ENCODE measurements at regions not wholly inside any gene's neighbourhood (a gene's known extent, or its start where the extent isn't known, plus 50 kb on each side); places are given as distances from the start of the nearest gene placed in this dataset.

DNA sequence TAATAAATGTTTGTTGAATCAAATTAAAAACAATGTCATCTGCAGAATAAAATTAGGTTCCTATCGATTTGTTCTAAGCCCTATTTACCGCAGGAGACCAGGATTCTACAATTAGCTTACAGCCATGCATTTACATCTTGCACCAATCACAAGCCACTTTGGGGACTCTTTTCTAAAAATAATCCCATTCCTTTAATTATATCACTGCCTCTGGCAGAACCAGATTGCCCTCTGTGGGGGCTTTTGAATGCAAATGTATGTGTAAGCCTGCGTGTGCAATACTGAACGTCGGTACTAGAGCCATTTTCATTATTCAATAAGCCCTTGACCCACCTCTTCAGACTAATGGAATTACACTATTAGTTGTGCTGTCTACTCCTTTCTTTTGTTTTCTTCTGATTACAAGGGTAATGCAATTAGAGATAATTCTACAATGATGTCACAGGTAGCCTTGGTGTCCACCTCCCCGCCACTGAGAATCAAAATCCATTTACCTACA lies 391.3 kb upstream of the XYLT1 start:
- POLR2A ChIA-PET: no interaction called here
- CTCF ChIA-PET: no interaction called here
- TF ChIP-seq ZBTB6 (tag by site-specific recombination; IDR thresholded peaks at IDR 0.05): no peak
- no peak for TF ChIP-seq MEIS1 (CRISPR knock-in tag; IDR thresholded peaks at IDR 0.05; ENCODE audit: borderline replicate concordance)
- TF ChIP-seq ZBTB8A (tag by site-specific recombination; IDR thresholded peaks at IDR 0.05): no peak
- no peak for TF ChIP-seq SP3 (tag by site-specific recombination; IDR thresholded peaks at IDR 0.05)
- no peak for TF ChIP-seq ZNF394 (tag by site-specific recombination; IDR thresholded peaks at IDR 0.05; ENCODE audit: borderline replicate concordance)
- no peak for TF ChIP-seq ZNF600 (tag by site-specific recombination; IDR thresholded peaks at IDR 0.05)
- TF ChIP-seq IKZF3 (tag by site-specific recombination; IDR thresholded peaks at IDR 0.05): no peak
- TF ChIP-seq, protein P1, sequence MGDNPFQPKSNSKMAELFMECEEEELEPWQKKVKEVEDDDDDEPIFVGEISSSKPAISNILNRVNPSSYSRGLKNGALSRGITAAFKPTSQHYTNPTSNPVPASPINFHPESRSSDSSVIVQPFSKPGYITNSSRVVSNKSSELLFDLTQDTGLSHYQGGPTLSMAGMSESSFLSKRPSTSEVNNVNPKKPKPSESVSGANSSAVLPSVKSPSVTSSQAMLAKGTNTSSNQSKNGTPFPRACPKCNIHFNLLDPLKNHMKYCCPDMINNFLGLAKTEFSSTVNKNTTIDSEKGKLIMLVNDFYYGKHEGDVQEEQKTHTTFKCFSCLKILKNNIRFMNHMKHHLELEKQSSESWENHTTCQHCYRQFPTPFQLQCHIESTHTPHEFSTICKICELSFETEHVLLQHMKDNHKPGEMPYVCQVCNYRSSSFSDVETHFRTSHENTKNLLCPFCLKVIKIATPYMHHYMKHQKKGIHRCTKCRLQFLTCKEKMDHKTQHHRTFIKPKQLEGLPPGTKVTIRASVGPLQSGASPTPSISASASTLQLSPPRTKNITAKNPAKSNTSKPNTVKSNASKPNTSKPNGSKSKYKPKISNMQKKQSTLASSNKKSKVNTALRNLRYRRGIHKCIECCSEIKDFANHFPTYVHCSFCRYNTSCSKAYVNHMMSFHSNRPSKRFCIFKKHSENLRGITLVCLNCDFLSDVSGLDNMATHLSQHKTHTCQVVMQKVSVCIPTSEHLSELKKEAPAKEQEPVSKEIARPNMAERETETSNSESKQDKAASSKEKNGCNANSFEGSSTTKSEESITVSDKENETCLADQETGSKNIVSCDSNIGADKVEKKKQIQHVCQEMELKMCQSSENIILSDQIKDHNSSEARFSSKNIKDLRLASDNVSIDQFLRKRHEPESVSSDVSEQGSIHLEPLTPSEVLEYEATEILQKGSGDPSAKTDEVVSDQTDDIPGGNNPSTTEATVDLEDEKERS (tag by site-specific recombination; IDR thresholded peaks at IDR 0.05): no peak
- TF ChIP-seq HOXA7 (CRISPR knock-in tag; IDR thresholded peaks at IDR 0.05; ENCODE audit: borderline replicate concordance): no peak
- TF ChIP-seq, protein P2, sequence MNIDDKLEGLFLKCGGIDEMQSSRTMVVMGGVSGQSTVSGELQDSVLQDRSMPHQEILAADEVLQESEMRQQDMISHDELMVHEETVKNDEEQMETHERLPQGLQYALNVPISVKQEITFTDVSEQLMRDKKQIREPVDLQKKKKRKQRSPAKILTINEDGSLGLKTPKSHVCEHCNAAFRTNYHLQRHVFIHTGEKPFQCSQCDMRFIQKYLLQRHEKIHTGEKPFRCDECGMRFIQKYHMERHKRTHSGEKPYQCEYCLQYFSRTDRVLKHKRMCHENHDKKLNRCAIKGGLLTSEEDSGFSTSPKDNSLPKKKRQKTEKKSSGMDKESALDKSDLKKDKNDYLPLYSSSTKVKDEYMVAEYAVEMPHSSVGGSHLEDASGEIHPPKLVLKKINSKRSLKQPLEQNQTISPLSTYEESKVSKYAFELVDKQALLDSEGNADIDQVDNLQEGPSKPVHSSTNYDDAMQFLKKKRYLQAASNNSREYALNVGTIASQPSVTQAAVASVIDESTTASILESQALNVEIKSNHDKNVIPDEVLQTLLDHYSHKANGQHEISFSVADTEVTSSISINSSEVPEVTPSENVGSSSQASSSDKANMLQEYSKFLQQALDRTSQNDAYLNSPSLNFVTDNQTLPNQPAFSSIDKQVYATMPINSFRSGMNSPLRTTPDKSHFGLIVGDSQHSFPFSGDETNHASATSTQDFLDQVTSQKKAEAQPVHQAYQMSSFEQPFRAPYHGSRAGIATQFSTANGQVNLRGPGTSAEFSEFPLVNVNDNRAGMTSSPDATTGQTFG (tag by site-specific recombination; IDR thresholded peaks at IDR 0.05; ENCODE audit: borderline replicate concordance): no peak
- no peak for TF ChIP-seq ZNF157 (tag by site-specific recombination; IDR thresholded peaks at IDR 0.05)
- no peak for TF ChIP-seq OSR2 (tag by site-specific recombination; IDR thresholded peaks at IDR 0.05)
- TF ChIP-seq ZNF223 (tag by site-specific recombination; IDR thresholded peaks at IDR 0.05): no peak
- TF ChIP-seq ZNF629 (tag by site-specific recombination; IDR thresholded peaks at IDR 0.05): no peak

GRCh38 chr16:17858061-17858460 lies 387.3 kb upstream of the XYLT1 start:
- Histone ChIP-seq H3K36me3 (ENCODE audit: control insufficient read depth in 2 of 2, insufficient read depth in 1 of 2, low read length in 2 of 2) (no peaks in the 10 kb centered on the region), H3K9me3 (ENCODE audit: control insufficient read depth, insufficient read depth, low read depth, low read length) (no peaks in the 10 kb centered on the region), H3K4me1 (ENCODE audit: control insufficient read depth, insufficient read depth, low read length) (no peaks in the 10 kb centered on the region), H3K4me3 (ENCODE audit: low read depth, low read length) (no peak overlapping the region), H3K27ac (ENCODE audit: extremely low read depth, low read depth, low read length) (no peak overlapping the region)
- ChIA-PET CTCF (no interaction called here), POLR2A (no interaction called here)
- TF ChIP-seq ZNF362 (tag by site-specific recombination; IDR thresholded peaks at IDR 0.05) (no peak), ZNF596 (tag by site-specific recombination; IDR thresholded peaks at IDR 0.05) (no peak), HOXD13 (CRISPR knock-in tag; IDR thresholded peaks at IDR 0.05; ENCODE audit: borderline replicate concordance) (no peak), ZNF274 (IDR thresholded peaks at IDR 0.05; ENCODE audit: low read length) (no peak), ZNF274 (tag by site-specific recombination; IDR thresholded peaks at IDR 0.05; ENCODE audit: borderline replicate concordance) (no peak), ZNF202 (tag by site-specific recombination; IDR thresholded peaks at IDR 0.05; ENCODE audit: borderline replicate concordance) (no peak), TRIM28 (IDR thresholded peaks at IDR 0.05; ENCODE audit: borderline replicate concordance, low read length) (no peak)
- TF ChIP-seq, protein P3, sequence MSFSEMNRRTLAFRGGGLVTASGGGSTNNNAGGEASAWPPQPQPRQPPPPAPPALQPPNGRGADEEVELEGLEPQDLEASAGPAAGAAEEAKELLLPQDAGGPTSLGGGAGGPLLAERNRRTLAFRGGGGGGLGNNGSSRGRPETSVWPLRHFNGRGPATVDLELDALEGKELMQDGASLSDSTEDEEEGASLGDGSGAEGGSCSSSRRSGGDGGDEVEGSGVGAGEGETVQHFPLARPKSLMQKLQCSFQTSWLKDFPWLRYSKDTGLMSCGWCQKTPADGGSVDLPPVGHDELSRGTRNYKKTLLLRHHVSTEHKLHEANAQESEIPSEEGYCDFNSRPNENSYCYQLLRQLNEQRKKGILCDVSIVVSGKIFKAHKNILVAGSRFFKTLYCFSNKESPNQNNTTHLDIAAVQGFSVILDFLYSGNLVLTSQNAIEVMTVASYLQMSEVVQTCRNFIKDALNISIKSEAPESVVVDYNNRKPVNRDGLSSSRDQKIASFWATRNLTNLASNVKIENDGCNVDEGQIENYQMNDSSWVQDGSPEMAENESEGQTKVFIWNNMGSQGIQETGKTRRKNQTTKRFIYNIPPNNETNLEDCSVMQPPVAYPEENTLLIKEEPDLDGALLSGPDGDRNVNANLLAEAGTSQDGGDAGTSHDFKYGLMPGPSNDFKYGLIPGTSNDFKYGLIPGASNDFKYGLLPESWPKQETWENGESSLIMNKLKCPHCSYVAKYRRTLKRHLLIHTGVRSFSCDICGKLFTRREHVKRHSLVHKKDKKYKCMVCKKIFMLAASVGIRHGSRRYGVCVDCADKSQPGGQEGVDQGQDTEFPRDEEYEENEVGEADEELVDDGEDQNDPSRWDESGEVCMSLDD (tag by site-specific recombination; IDR thresholded peaks at IDR 0.05): no peak

More for the DNA sequence above, 391.3 kb upstream of the XYLT1 start:
- Histone ChIP-seq H3K36me3 (ENCODE audit: control insufficient read depth in 2 of 2, insufficient read depth in 1 of 2, low read length in 2 of 2) (no peaks in the 10 kb centered on the region), H3K9me3 (ENCODE audit: control insufficient read depth, insufficient read depth, low read depth, low read length) (no peaks in the 10 kb centered on the region), H3K27ac (ENCODE audit: extremely low read depth, low read depth, low read length) (no peak overlapping the region), H3K4me3 (ENCODE audit: low read depth, low read length) (no peak overlapping the region), H3K4me1 (ENCODE audit: control insufficient read depth, insufficient read depth, low read length) (no peaks in the 10 kb centered on the region)
